HG03571 (cell line): ENCODE measurements at regions not wholly inside any gene's neighbourhood (a gene's known extent, or its start where the extent isn't known, plus 50 kb on each side); places are given as distances from the start of the nearest gene placed in this dataset.
"Not testable (repeated sequence)": the region's sequence is repeated elsewhere in the genome, so short reads cannot be mapped to it uniquely, and the experiment has no call there.

ENCODE experiments used
- ATAC-seq: cut with Tn5 transposase; IDR thresholded peaks from one replicate; pipeline ENCODE4 v1.9.1; 2021; ENCODE audit not compliant: unreplicated experiment

GRCh38 chr13:74266309-74266708, 132.1 kb upstream of the KLF12 start:
- no peak for ATAC-seq

GRCh38 chr13:74264333-74264732, 130.1 kb upstream of the KLF12 start:
- no peak for ATAC-seq

GRCh38 chr13:74260420-74260819, 126.2 kb upstream of the KLF12 start:
- ATAC-seq: not testable (repeated sequence)

GRCh38 chr13:74259641-74260040, 125.4 kb upstream of the KLF12 start:
- no peak for ATAC-seq

GRCh38 chr13:74258961-74259360, 124.8 kb upstream of the KLF12 start:
- no peak for ATAC-seq

GRCh38 chr13:74256969-74257368, 122.8 kb upstream of the KLF12 start:
- ATAC-seq: no peak

- ATAC-seq: no peak
Observed at GRCh38 chr13:74253161-74253560, 119.0 kb upstream of the KLF12 start.

GRCh38 chr13:74251778-74252519, 117.7 kb upstream of the KLF12 start:
- no peak for ATAC-seq

GRCh38 chr13:74250738-74251190, 116.6 kb upstream of the KLF12 start:
- no peak for ATAC-seq

GRCh38 chr13:74248477-74248876, 114.3 kb upstream of the KLF12 start:
- no peak for ATAC-seq

GRCh38 chr13:74246487-74246886, 112.3 kb upstream of the KLF12 start:
- no peak for ATAC-seq

GRCh38 chr13:74243637-74244526, 109.7 kb upstream of the KLF12 start:
- no peak for ATAC-seq

GRCh38 chr13:74241343-74241742, 107.1 kb upstream of the KLF12 start:
- not testable (repeated sequence) for ATAC-seq

- ATAC-seq: no peak
Observed at GRCh38 chr13:74230984-74231501, 96.8 kb upstream of the KLF12 start.

- no peak for ATAC-seq
Observed at GRCh38 chr13:74229242-74229641, 95.0 kb upstream of the KLF12 start.

- no peak for ATAC-seq
Observed at GRCh38 chr13:74227476-74228158, 93.4 kb upstream of the KLF12 start.

- no peak for ATAC-seq
Observed at GRCh38 chr13:74226791-74227475, 92.7 kb upstream of the KLF12 start.

GRCh38 chr13:74221752-74222151, 87.5 kb upstream of the KLF12 start:
- no peak for ATAC-seq

GRCh38 chr13:74219566-74219965, 85.4 kb upstream of the KLF12 start:
- ATAC-seq: no peak

GRCh38 chr13:74218291-74218690, 84.1 kb upstream of the KLF12 start:
- no peak for ATAC-seq

- no peak for ATAC-seq
Observed at GRCh38 chr13:74217811-74218210, 83.6 kb upstream of the KLF12 start.
